ENCODE measurements at regions not wholly inside any gene's neighbourhood (a gene's known extent, or its start where the extent isn't known, plus 50 kb on each side); places are given as distances from the start of the nearest gene placed in this dataset.

GRCh38 chr6:18579869-18580268, 192.7 kb downstream of the RNF144B start (continued):
- TF ChIP-seq SP1 (IDR thresholded peaks at IDR 0.05; ENCODE audit: low read depth) (no peak), TCF7L2 (IDR thresholded peaks at IDR 0.05; ENCODE audit: borderline replicate concordance, extremely low read depth, insufficient read depth, insufficient read length) (no peak), POLR2AphosphoS5 (IDR thresholded peaks at IDR 0.05; ENCODE audit: low read depth, low read length) (no peak), ZNF274 (IDR thresholded peaks at IDR 0.05; ENCODE audit: low read depth, low read length) (no peak), YY1 (IDR thresholded peaks at IDR 0.05; ENCODE audit: extremely low read depth, insufficient replicate concordance, low read depth, low read length) (no peak), POLR2A (IDR thresholded peaks at IDR 0.05; ENCODE audit: borderline replicate concordance, extremely low read depth, insufficient read depth, insufficient read length) (no peak), JUND (IDR thresholded peaks at IDR 0.05) (no peak), CEBPB (IDR thresholded peaks at IDR 0.05; ENCODE audit: low read depth) (no peak)

- Histone ChIP-seq H3K9me3 (ENCODE audit: control insufficient read depth in 1 of 2, insufficient read depth in 1 of 2, low read depth in 1 of 2, low read length in 2 of 2) (no peaks in the 10 kb centered on the region), H4K20me1 (ENCODE audit: insufficient read depth) (no peaks in the 10 kb centered on the region), H3K4me3 (replicated peaks in 1 of 2; ENCODE audit: low read depth in 1 of 2, low read length in 2 of 2) (no peak overlapping the region; a peak in 1 of 4 replicates), H3K4me2 (ENCODE audit: low read length) (peak overlapping the region; percentile 68), H3K79me2 (ENCODE audit: insufficient read depth, low read length) (no peaks in the 10 kb centered on the region), H2AFZ (ENCODE audit: low read depth, low read length, poor library complexity, severe bottlenecking) (peak overlapping the region; percentile 47), H3K36me3 (ENCODE audit: control insufficient read depth in 1 of 2, insufficient read depth in 2 of 2, low read length in 2 of 2) (no peaks in the 10 kb centered on the region), H3K27ac (ENCODE audit: low read depth, low read length) (no peak overlapping the region), H3K9me2 (ENCODE audit: insufficient read depth) (no peaks in the 10 kb centered on the region; the same call in 1 of the 2 replicates), H3K4me1 (ENCODE audit: control insufficient read depth in 1 of 2, insufficient read depth in 2 of 2, low read length in 2 of 2) (peaks cover 12 to 22% of the 10 kb centered on the region in 2 experiments), H3K9ac (ENCODE audit: low read length) (no peak overlapping the region), H3K27me3 (ENCODE audit: insufficient read depth, low read length) (no peaks in the 10 kb centered on the region)
- TF ChIP-seq SRF (IDR thresholded peaks at IDR 0.05; ENCODE audit: low read depth) (no peak), POLR2AphosphoS5 (IDR thresholded peaks at IDR 0.05; ENCODE audit: low read depth, low read length) (no peak), POLR2A (IDR thresholded peaks at IDR 0.05; ENCODE audit: borderline replicate concordance, extremely low read depth, insufficient read depth, insufficient read length) (no peak), SP1 (IDR thresholded peaks at IDR 0.05; ENCODE audit: low read depth) (no peak), JUND (IDR thresholded peaks at IDR 0.05) (no peak), ZNF274 (IDR thresholded peaks at IDR 0.05; ENCODE audit: low read depth, low read length) (no peak), MAX (IDR thresholded peaks at IDR 0.05) (no peak), YY1 (IDR thresholded peaks at IDR 0.05; ENCODE audit: extremely low read depth, insufficient replicate concordance, low read depth, low read length) (no peak), SIN3A (IDR thresholded peaks at IDR 0.05; ENCODE audit: low read depth) (no peak), CBX3 (IDR thresholded peaks at IDR 0.05; ENCODE audit: low read depth) (no peak), FOSL1 (IDR thresholded peaks at IDR 0.05; ENCODE audit: low read depth) (no peak), TCF7L2 (IDR thresholded peaks at IDR 0.05; ENCODE audit: borderline replicate concordance, extremely low read depth, insufficient read depth, insufficient read length) (no peak), ELF1 (IDR thresholded peaks at IDR 0.05; ENCODE audit: borderline replicate concordance, low read depth) (no peak)
- ATAC-seq (no peak), DNase-seq (ENCODE audit: low read depth, low spot score) (no peak)
- ChIA-PET POLR2A (no interaction called here), RAD21 (ENCODE audit: low non-redundant PET in 1 of 2, low total read pairs in 2 of 2, uncharacterized antibody in 2 of 2, unreplicated experiment in 2 of 2) (no interaction called here), CTCF (no interaction called here)
- intact Hi-C loops (cut with micrococcal nuclease) = no loop called here
- no TSS peak for BruUV-seq (replicated peaks)
Measured at GRCh38 chr6:18584372-18584771, 197.2 kb downstream of the RNF144B start.
